ENCODE measurements at regions not wholly inside any gene's neighbourhood (a gene's known extent, or its start where the extent isn't known, plus 50 kb on each side); places are given as distances from the start of the nearest gene placed in this dataset.

DNA sequence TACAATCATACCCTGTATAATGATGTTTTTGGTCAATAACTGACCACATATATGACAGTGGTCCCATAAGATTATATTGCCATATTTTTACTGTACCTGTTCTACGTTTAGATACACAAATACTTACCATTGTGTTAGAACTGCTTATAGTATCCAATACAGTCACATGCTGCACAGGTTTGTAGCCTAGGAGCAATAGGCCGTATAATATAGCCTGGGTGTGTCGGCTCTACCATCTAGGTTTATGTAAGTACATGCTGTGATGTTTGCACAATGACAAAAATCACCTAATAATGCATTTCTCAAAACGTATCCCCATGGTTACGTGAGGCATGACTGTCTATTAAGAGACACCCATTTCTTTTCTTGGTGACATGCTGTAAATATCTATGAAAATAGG is 55.0 kb upstream of the APCDD1 start:
- no peak for DNase-seq

DNA sequence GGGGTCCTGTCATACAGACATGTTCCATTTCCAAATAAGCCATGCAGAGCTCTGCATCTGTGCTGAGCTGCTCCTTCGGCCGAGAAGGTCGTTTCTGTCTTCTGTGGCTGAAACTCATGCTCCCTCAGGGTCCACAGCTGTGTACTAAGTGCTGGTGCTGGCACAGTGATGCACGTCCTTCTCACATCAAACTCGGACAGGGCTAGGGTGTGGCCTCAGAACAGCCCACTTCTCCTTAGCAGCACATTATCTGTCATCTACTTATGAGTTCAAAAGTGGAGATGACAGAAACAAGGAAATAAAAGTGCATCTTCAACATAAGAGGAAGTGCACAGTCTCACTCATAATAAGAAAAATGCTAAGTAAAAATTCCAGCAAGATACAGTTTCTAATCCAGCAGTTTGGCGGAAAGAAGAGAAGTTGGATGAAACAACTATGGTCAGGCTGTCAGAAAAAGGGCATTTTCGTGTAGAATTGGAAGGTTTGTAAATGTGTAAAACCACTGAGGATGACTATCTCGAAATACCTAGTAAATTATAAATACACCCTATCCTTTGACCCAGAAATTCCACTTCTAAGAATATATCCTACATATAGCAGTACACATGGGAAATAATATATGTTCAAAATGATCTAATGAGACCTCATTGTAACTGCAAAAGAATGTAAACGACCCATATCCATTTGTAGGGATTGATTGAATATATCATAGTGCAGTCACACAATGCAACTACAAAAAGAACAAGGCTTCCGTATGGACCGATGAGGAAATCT is 53.7 kb upstream of the APCDD1 start:
- DNase-seq = no peak

DNA sequence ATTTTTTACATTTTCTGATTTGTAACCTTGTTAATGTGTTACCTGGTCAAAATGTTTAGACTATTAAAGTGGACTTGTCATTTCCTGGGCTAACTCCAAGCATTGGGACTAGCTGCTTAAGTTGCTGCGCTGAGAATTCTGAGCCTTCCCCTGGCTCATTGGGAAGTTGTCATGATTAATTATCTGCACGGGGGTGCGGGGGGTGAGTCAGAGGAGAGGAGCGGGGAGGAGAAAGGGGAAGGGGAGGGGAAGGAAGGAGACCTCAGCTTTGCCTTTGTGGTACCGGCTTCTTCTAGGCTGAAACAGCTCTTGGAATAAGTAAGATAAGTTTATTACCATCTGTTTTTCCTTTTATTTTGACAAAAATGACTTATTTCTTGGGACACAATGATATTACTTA is 52.9 kb upstream of the APCDD1 start:
- DNase-seq = no peak

DNA sequence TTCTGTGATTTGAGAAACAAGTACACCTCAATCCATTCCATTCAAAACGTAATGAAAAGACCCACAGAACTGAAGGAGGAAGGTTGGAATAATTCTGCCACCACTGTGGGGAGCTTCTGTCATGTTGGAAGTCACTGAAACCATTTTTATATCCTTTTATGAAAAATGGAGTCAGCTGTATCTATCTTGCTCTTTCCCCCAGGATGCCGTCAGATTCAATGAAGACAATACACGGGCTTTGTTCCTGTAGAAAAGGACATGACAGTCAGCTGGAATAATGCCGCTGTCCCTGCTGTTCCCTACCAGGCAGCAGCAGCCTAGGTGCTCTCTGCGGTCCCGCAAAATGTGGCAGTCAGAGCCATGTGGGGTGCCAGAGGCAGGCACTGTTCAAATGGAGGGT is 52.5 kb upstream of the APCDD1 start:
- DNase-seq = no peak

DNA sequence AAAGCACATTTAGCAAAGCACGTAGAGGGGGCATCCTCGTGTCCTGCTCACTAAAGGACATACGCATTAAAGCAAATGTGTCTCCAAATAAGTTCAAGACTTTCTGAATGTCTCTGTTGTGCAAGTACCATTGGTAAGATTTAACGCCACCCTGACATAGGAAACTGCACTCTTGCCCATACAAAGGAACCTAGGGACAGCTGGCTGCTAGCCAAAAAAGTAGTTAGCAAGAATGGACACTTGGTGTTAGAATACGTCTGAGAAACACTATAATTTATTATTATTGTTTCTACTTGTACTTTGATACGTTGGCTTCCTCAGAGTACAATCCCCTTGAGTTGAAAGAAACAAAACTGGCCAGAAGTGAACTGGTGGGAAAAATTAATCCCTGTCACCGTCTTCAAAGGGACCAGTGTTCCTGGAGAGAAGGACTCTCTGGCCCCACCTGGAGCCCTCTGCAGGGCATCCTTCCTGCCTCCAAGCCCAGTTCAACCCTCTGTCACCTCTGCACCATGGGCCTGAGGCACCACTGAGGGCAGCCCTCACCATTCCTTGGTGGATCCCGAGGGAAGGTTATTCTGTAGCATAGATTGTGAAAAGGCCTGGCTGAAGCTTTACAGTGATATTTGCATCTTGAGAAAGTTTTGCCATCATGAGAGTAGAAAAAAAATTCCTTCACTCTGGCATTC is 51.4 kb upstream of the APCDD1 start:
- no peak for DNase-seq

DNA sequence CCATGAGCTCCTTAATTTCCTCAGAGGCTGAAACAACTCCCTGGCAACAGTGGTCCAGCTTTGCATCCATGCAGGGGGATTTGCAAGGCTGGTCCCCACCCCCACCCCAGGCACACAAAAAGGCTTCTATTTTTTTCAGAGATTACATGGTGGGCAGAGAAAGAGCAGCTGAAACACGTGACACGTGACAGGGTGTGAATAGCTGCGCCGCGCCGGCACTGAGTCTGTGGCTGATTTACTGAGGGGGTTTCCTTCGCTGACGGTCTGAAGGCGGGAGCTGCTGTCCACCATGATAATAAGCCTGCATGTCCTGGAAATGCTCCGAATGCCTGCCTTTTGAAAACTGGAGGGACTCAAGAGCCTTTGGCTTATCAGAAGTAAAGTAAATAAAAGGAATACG is 50.7 kb upstream of the APCDD1 start:
- no peak for DNase-seq

DNA sequence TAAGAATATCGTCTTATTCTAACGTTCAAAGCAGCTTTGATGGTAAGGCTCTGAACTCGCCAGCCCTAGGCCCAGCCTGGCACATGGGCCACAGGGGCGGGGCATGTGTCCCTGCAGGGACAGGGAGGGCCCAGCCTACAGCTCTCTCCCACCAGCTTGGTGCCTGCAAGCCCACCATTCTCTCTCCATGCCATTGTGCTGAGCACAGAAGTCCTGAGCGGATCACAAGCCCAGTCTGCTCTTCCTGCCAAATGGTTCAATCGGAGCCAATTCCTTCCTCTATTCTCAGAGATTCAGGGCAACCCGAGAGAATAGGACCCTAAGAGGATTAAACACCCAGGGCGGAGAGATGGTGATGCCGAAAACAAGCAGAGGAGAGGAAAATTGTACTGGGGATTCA is 50.3 kb upstream of the APCDD1 start:
- DNase-seq = no peak

Data from skin of body (tissue), 1 donor.